Stimulated activated CD4-positive, alpha-beta T cell treated with anti-CD3 and anti-CD28 coated beads, TNF-alpha, amount 100 ng/mL, for 4 hours (primary cell): ENCODE measurements at regions not wholly inside any gene's neighbourhood (a gene's known extent, or its start where the extent isn't known, plus 50 kb on each side); places are given as distances from the start of the nearest gene placed in this dataset.

Experiments
- DNase-seq, 3 experiments: peaks; one replicate each; pipeline ENCODE4 v3.0.0-alpha.2; 2020; ENCODE audit warnings: low read depth in 3 of 3

DNA sequence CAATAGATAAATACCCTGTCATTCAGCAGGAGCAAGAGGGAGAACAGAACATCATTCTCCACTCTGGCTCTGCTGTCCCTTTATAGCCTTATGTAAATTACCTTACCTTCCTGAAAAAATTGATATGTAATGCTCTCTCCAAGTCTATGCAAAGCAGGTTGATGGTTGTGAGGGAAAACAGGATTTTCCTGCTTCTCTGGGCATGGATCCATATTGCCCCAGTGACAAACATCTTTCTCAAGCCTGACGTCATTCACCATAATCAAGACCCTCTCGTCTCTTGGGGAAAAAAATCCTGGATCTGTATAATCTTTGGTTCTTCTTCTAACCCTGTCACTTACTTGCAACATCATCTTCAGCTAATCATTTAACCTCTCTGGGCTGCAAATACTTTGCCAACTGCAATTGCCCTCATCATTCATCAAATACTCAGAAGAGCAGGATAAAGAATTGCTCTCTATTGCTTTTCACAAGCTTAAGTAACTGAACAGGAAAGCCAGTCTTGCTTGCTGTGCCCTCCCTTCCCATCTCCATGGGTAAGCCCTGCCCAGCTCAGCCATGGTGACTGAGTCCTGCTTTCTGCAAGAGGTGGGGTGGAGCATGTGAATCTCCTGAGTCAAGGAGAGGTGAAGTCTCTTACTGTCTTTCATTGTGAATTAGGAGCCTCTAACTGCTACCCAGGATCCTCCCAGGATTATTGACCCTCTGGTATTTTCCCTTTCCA lies 123.7 kb upstream of the KLF7 start:
- DNase-seq, result no peak

DNA sequence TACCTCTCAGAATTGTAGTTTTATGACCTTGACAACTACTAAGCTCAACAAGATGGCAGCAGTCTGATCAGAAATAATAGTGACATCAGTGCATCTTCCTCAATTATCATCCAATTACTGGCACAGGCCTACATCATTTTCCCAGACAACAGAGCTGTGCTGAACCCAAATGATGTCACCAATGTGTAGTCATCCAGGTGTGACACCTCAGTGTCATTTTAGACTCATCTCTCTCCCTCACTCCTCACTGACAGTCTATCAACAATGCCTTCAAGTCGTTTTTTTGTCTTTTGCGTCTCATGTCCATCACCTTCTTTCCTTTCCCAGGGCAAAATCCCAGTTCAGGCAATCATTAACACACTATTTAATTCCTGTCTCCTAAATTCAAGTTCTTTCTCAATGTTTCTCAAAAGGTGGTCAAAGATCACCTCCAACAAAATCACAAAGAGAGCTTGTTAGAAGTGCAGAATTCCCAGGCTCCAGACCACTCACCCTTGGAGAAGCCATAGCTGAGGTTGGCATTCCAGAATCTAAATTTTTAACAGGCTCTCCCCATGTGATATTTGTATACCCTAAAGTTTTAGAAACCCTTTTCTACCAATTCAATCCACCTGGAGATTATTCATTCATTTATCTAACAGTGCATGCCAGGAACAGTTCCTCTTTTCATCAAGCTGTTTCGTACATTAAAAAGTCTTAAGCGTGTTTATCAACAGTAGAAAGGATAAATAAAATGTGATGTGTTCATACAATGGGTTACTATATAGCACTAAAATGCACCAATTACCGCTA lies 125.3 kb upstream of the KLF7 start:
- DNase-seq, result no peak

DNA sequence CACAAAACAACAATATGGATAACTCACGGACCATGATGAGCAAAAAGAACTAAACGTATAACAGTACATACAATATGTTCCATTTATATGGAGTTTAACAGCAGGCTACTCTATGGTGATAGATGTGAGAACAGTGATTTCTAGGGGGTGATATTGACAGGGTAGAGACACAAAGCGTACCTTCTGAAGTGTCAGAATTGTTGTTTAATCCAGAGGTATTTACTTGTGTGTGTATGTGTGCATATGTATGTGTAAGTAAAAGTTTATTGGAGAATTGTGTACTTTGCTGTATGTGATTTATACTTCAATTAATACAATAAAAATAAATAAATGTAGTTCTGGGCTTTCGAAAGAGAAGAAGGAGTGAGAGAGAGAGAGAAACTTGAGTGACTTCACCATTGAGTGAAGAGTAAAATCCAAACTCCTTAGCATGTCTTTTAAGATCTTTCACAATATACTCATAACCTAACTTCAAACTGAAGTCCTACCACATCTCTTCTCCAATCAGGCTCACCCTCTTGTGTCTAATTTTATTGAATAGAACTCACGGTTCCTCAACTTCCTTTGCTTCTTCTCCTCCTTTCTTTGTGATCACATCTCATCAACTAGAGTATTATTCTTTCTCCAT lies 126.0 kb upstream of the KLF7 start:
- DNase-seq, result no peak

DNA sequence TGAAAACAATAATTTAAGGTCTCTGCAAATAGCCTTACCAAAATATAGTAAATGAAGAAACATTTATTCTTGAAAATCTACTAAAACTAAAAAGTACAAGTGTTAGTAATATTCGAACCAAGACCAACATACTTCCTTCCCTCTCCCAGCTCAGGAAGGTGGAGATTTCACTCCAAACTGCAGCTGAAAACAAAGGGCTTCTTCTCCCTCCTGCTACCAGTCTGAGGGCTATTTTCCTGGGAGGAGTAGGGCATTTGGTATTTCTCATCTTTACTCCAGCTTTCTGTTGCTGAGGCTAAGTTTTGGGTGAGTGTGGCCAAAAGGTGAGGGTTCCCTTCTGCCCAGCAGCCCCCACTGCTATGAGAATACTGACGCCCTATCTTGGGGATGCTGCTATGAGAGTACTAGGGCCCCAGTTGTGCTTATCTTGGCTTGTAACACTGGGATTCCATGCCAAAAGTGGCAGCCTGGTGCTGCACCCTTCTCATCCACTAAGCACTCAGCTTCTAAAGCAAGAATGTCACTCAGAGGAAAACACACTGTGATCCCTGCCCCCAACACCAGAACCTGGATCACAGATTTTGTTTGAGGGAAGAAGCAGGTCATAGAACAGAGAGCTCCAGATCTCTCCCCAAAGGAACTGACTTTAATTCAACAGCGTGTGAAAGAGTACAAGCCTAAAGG lies 130.7 kb upstream of the KLF7 start:
- DNase-seq, result no peak

DNA sequence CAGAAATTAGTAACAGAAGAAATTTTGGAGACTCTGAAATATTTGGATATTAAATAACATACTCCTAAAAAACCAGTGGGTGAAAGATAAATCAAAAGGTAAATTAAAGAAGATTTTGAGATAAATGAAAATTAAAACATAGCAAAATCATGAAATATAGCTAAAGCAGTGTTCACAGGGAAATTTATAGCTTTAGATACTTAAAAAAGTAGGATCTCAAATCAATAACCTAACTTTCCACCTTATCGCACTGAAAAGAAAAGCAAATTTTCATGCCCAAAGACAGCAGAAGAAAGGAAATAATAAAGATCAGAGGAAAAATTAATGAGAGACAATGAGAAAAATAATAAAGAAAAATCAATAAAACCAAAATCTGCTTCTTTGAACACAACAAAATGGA lies 135.1 kb upstream of the KLF7 start:
- no peak for DNase-seq

DNA sequence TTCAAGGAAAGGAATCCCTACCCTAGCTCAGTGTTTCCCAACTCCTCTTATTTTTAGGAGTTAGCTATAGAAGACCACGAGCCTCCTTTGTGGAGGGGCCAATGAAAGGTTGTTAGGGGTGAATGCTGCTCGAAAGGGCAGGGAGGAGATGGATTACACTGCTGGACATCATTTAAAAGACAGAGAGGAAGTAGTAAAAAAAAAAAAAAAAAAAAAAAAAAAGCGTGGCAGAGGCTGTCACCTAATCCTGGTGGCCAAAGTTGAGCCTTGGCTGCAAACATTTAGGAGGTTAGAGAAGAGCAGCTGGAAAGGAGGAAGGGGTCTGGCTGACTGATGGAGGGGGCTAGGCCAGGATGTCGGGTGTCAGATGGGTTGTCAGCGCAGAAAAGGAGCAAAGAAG lies 139.0 kb upstream of the KLF7 start:
- DNase-seq, result no peak

DNA sequence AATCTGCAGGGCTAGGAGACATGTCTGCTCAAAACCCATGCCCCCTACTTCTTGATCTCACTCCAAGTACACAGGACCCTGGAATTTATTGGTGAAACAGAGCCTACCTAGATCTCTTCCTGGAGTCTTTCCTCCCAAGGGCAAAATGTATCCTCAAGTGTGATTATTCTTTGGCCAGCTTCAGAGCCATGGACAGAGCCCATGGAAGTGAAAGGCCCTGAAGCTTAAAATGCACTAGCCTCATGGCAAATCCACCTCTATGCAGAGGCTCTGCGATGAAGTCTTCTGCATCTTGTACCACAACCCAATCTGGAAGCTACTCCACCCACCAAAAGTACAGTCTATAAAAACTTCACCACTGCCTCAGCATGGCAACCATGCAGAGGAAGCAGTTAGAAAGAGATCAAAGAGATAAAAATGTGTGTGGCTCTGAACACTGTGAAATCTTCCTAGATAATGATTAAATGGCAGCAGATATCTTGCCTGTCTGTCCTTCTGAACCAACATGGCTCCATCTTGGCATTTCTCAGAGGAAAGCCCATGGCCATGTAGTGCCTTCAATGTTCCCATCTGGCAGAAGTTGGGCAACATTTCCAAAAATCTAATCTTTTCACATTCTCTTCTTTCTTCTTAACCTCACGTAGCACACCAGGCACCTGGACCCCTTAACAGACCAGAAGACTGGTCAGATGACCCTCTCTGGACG lies 142.9 kb upstream of the KLF7 start:
- no peak for DNase-seq

DNA sequence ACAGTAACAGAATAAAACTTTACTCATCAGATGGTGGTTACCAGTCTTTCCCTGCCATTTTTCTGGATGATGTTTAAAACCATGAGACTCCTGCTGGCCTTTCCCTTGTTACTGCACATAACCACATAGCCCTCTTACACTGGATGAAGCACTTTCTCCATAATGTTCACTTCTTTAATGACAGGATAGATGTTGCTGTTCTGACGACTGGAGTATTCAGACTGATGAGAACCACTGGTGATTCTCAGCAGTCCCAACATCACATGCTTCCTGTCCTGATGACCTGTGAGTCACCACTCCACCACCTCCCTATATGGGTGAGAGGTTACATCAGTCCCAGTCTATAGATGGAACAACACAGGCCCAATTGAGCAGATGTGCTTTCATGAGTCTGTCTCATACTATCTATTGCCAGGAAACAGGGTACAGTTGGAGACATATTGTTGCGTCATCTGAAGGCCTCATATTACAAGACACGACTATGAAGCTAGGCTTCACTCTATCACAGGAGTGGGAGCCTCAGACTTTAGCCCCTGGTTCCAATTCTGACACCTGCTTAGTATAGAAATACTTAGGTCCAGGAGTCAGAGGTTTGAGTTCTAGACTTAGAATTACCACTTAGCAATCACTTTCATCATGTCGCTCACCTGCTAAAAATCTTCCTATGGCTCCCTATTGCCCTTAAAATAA lies 145.7 kb upstream of the KLF7 start:
- DNase-seq, result no peak

DNA sequence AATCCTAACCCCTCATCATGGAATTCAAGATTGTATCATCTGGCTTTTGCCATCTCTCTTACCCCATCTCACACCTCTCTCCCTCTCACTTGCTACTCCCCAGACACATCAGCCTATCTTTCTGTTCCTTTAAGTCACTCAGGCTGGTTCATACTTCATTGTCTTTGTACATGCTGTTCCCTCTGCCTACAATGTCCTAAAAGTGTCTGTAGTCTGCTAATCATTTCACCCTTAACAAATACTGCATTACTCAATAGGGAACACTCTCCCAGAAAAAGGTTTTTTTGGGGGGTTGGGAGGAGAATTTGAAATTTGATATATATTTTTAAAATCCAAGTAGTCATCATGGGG lies 146.2 kb upstream of the KLF7 start:
- DNase-seq, result no peak

DNA sequence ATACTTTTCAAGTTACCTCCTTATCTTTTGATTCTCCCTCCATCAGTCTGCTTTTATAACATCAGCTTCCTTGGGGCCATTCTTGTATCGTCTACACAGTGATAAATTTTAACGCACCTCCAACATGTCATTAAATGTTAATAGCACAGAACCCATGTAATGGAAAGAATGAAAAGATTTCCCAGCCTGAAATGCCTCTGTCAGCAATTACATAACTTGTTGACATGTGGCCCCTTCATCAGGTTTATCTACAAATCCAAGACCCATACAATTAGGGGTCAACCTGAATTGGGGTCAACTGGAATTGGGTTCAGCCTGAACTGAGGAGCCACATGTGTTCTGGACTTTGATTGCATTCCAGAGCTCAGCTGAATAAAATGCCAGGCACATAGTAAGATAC lies 148.2 kb upstream of the KLF7 start:
- no peak for DNase-seq

DNA sequence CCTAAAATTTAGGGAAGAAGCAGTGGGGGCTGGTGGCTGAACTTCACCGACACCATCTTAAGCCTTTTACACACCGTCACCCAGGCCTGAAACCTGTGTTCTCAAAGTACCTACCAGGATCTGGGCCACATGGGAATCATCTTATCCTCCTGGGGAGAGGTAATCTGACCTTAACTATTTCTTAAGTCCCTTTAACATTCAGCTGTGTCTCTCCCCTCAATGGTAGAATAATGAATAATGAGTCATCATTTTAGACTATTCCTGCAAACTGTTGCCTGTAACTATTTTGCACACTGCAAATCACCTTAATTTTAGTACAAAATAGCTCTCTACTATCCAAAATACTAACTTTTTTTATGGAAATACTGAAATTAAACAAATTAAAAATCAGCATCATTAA lies 149.4 kb upstream of the KLF7 start:
- no peak for DNase-seq

DNA sequence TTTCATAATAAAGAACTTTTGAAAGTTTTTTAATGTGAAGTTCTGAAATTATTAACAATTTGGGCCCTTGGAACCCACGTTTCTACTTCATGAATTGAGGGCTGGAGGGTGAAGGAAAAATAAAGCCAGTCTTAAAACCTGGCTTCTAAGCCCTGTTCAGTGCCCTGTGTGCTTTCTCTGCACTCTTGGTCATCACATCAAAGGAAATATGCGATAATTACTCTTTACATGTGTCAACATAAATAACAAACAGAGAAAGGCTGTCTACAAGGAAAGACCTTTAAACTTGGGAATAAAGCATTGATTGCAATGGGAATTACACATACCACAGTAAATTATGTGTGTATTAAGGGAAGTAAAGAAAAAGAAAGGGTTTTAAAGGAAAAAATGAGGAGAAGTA lies 150.7 kb upstream of the KLF7 start:
- no peak for DNase-seq

DNA sequence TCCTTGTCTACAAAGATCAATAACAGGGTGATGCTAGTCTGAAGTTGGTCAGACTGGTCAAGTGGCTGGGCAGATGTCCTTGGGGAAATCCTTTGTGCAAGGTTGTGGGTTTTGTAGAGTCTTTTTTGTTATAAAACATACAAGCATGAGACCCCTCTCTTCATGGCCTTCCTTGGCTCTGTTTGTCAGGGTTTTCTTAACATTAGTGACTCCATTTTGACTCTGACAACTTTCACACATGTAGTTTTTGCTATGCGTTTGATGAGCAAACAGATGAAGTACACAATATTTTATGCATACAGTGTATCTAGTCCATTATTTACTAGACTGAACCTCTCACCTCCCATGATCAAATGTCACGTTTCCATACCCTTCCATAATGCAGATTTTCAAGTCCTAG lies 151.2 kb upstream of the KLF7 start:
- no peak for DNase-seq

DNA sequence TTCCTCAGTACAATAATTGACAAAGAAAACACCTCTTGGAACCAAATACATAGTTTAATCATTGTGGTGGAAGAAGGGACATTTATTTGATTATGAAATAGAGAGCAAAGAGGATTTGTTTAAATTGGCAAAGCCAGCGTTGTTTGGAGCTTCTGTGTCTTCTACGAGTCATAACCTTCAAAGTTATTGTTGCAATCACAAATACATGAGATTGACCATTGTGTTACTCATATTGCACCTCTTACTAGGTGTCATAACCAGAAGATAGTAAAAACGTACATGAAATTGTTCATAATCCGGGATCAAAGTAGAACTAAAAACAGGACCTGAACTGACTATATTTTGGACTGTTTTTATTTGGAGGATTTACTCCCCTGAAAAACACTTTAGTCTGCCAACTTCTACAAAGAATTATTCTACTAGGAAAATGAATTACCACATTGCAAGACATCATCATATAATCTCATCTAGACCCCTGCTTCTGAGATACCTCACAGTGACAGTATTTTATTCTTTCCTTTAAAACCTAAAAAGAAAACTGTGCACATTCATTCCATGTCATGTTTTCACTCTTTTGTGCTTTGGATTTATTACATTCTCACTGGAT lies 151.7 kb upstream of the KLF7 start:
- DNase-seq, result no peak

DNA sequence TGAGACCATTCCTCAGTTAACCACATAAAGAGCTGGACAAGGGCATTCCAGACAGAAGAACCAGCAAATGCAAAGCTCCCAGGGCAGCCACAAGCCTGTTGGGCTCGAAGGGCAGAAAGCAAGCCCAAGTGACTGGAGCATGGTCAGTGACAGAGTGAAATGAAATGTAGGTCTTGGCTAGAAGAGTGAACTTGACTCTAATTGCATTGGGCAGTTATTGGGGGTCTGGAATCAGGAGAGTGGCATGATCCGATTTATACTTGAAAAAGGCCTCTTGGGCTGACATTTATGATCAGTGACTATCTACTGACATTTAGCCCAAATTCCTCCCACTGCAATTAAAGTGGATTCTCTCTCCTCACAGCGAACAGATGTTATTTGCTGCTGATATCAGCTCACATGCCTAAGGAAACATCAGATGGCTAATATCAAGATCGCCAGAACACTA lies 152.5 kb upstream of the KLF7 start:
- DNase-seq, result no peak

DNA sequence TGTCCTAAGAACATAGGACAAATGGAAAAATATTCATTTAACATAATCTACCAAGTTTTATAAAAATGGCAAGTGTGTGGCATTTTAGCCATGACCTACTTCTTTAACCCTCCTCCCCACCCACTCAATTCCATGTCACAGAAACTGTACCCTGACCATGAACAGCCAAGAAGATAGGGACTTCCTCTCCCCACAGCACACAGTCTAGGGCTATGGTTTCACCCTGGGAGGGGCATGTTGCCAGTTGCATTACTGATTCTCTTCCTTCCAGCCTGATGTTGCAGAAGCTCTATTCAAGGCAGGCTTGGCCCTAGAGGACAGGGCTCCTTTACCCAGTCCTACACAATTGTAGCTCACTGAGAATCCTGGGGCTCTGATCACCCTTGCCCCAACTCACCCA lies 153.6 kb upstream of the KLF7 start:
- no peak for DNase-seq

DNA sequence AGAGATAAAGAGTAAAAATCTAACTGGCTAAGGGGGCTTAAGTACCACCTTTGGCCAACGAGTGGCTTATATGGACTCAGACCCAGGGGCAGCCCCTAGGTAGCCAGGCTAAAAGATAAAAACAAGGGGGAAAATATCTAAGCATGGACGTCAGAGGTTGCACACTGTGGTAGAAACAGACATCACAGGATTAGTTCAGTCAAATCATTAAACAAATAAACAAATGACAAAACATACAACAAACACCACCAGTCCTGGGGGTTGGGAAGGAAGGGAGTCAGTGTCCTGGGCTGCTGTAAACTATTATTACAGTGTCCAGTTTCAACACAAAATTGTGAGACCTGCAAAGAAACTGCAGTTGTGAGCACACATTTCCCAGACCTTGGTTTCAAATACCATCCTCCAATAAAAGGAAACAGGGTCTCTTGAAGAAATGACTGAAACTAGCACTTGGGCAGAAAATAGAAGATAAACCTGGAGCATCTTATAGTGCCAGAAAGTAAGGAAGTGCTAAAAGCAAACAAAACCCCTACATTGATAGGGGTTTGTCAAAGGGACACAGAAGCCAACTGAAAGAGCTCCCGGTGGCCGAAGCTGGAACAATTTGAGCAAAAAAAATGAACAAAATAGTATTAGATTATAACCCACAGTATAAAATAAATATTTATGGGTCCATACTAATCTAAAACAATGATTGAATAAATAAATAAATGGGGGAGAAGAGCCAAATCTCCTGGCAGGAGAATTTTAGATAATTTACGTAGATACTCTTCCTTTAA lies 154.8 kb upstream of the KLF7 start:
- no peak for DNase-seq

DNA sequence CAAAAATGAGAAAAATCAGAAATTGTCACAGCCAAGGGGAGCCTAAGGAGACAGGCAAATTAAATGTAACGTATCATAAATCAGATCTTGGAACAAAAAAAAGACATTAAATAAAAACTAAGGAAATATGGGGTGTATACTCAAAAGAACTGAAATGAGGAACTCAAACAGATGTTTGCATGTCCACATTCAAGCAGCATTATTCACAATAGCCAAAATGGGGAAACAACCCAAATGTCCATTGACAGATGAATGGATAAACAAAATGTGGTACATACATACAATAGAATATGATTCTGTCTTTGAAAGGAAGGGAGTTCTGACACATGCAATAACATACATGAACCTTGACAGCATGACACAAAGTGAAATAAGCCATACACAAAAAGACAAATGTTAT lies 155.8 kb upstream of the KLF7 start:
- DNase-seq, result no peak

DNA sequence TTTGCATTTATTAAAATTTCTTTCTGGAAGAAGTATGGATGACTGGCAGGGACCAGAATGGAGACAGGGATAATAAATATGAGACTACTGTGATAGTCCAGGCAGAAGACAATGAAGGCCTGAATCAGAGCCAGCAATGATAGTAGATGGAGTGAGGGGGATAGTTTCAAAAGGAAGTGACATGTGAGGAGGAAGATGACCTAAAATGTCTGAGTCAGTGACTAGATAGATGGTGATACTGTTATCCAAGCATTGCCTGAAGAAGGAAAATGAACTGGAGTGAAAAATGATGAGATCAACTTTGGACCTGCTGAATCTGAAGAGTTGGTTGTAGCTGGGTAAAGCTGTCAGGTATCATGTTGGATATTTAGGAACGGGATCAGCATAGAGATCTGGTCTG lies 158.3 kb upstream of the KLF7 start:
- no peak for DNase-seq

DNA sequence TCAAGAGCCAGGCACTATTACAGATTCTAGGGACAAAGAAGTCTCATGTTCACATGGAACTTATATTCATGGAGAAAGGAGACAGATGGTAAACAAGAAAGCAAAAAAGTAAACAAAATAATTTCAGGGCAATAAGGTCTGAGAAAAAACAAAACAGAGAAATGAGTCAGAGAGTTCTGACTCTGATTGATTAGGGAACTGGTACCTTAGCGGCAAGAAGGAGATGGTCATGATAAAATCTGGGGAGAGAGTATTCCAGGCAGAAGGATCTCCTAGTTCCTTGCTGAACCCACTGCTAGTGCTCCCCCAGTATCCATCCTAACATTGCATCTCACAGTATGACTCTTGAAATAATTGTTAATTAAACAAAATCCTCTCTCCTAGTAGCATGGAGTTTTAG lies 161.8 kb upstream of the KLF7 start:
- no peak for DNase-seq
